HG03064 (cell line): ENCODE measurements at regions not wholly inside any gene's neighbourhood (a gene's known extent, or its start where the extent isn't known, plus 50 kb on each side); places are given as distances from the start of the nearest gene placed in this dataset.

Experiments
- ATAC-seq: cut with Tn5 transposase; IDR thresholded peaks from one replicate; pipeline ENCODE4 v1.9.1; 2021; ENCODE audit warnings: low read depth; ENCODE audit not compliant: unreplicated experiment

DNA sequence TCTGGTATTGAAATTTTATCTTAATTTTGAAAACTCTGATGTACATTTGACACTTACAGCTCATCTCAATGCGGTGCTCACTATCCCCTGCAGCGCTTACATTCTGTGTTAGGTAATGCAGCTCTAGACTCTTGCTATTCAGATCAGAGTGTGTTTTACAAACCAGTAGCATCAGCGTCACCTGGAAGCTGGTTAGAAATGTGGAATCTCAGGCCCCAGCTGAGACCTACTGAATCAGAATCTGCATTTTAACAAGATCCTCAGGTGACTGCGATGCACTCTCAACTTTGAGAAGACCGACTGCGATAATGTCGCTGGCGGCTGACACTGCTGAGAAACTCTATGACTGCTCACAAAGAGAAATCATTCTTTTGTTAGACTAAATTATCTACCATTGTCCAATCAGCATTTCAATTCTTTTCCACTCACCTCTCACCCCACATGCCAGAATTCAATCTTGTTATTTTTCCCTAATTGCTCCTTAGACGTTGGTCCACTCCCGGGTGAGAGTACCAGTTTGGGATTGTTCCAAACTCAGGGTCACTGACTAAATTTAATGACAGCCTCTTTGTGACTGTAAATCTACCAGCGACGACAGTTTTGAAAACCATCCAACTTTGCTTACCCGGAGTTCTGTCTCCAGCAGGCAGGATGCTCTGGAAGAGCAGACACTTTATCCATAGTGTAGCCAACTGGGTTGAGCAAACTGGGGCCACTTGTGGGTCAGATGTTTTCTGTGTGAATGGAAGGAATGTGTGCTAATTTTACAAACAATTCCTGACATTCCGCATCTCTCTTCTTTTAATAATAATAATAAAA is 140.1 kb upstream of the BTBD3 start:
- no peak for ATAC-seq

DNA sequence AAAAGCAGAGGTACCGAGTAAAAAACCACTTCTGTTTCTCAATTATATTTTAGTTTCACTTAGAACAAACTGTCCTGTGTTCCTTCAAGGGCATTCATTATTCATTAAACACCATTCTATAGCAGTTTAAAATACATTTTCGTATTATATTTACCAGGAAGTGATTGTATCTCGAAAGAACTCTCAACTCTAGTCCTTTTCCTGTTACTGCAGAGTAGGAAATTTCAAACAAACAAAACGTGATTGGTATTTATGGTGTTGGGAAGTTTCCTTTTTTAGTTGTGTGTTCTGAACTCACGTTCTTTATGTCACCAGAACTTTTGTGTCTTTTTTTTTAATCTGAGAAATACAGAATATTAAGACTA is 139.5 kb upstream of the BTBD3 start:
- ATAC-seq: no peak

DNA sequence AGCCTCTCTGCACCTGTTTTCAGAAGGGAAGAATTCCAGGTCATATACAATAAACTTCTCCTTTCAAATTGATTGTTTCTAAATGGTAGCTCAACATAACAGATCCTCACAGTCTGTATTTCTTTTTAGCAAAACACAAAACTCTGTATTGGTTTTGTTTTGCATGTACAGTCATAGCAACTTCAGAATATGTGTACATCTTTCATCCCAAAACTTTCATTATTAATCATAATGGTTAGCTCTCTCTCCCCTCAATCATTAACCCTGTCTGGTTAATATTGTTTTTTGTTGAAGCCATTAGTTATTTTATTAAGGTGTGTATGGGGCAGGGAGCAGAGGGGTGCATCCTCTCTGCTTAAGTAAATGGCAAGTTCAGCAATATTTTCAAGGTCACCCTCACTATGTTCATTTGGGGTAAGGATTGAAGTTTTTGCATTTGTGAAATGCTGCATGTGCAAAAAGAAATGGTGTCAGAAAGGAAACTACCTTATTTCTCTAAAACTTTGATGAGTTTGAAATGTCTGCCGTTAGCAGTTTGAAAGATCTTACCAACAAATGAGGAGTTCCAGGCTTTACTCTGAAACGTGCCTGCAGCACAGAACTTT is 136.8 kb upstream of the BTBD3 start:
- no peak for ATAC-seq

DNA sequence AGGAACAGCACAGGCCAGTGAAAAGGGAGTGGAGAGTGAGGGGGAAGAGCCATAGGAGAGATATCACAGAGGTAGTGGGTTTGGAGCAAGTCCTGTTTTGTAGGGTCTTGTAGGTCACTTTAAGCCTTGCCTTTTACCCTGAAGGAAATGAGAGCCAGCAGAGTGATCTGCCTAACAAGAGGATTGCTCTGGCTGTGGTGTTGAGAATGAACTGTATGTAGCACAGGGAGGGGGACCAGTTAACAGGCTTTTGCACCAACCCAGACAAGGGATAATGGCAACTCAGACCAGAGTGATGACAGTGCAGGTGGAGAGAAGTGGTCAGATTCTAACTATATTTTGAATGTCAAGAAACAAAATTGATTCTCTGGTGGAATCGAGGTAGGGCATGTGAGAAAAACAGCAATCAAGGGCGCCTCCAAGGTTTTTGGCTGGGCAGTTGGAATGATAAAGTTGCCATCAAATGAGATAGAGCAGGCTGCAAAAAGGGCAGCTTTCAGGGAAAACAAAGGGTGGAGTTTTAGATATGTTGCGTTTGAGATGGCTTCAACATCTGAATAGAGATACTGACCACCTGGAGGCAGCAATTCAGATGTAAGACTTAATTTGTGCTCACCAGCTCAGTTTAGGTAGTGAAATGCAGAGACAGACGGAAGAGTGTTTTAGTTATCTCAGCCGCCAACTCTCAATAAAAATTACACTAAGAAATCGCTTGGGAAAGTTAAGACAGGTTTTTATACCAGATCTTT is 134.4 kb upstream of the BTBD3 start:
- no peak for ATAC-seq

DNA sequence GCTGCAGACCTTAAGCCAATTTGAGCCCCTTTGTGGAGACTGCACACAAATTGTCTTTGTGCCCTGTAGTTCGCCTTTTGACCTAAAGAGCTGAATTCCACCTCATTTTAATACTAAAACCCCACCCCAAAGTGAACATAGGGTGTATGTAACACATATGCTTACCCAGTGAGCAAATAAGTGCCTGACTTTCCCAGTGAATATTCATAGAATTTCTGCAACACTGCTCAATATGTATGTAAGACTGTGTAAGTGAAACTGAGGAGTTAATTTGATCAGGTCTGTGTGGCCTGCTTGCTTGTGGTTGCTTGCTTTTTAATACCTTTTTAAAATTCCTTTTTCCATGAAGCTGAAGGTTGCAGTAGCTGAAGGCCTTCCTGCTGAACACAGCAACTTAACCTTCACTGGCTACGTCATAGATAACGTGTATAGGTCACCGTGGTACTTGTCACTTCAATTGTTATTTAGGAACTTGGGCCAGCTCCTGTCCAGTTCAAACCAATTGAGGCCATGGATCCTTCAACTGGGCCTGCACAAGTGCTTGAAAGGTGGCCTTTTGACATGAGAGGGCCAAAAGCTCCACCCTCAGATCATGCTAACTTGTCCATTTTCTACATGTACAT is 131.7 kb upstream of the BTBD3 start:
- no peak for ATAC-seq

- ATAC-seq: no peak
Observed at GRCh38 chr20:11790046-11790445, 127.6 kb upstream of the BTBD3 start.

DNA sequence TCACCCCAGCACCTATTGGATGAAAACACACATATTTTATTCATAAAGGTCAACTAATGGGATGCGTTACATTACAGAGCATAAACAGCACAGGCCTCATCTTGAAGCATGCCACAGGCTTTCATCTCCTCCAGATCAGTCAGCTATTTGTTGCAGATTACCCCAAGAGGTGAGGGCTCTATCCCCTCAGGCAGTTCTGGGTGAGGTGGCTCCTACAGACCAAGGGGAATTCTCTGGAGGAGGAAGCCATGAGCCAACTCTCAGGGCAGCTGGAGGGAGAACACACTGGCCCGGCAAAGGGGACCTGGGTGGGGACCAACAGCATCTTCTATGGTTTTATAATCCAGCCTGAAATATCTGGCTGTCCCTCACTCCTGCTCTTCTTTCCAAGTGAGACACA is 126.4 kb upstream of the BTBD3 start:
- no peak for ATAC-seq

DNA sequence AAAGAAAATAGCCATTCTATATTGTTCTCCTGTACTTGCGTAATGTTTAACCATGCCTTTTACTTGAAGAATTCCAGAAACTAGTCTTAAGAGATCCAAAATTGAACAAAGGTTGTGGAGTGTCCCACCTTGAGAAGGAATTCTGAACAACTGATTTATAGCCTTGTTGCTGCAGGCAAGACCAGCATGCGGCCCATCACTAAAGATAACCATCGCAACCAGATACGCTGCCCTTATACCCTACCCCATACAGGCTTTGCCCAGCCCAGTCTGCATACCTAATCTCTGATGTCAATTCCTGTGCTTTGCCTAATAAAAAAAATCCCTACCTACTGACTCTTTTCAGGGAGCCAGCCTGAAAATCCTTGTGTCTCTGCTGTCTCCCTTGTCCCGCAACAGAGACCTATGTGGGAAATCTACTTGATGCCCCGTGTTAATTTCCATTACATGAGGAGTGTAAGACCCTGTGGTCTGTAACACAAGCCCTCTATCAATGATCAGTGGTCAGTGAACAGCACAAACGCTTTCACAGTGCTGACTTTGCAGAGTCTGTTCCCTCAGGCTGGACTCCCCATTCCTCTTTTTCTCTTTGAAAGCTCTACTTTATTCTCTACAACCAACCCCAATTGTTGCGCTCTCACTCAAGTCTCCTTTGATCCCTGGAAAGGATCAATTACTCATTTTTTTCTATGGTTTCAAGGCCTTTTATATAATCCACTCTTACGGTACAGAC is 125.7 kb upstream of the BTBD3 start:
- ATAC-seq: no peak

GRCh38 chr20:11792568-11792953 is 125.1 kb upstream of the BTBD3 start:
- no peak for ATAC-seq

GRCh38 chr20:11794525-11794924 is 123.2 kb upstream of the BTBD3 start:
- ATAC-seq: no peak

DNA sequence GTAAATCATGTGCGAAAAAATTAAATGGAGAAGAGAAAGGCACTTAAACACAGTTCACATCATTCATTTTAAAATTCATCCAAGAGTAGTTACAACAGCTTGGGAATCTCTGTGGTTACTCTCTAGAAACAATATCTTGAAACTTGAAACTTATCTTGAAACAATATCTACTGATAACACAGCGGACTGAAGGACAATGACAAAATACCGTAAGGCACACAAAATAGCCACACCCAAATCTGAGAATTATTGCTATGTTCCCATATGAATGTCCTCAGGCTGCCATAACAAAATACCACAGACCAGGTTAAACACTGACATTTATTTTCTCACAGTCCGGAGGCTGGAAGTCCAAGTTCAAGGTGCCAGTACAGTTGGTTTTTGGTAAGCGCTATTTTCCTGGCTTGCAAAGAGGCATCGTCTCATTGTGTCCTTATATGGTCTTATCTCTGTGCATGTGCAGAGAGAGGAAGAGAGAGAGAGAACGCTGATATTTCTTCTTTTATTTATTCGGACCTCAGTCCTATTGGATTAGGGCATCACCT is 122.5 kb upstream of the BTBD3 start:
- ATAC-seq: no peak

- ATAC-seq: no peak
Observed at GRCh38 chr20:11796026-11796425, 121.7 kb upstream of the BTBD3 start.

DNA sequence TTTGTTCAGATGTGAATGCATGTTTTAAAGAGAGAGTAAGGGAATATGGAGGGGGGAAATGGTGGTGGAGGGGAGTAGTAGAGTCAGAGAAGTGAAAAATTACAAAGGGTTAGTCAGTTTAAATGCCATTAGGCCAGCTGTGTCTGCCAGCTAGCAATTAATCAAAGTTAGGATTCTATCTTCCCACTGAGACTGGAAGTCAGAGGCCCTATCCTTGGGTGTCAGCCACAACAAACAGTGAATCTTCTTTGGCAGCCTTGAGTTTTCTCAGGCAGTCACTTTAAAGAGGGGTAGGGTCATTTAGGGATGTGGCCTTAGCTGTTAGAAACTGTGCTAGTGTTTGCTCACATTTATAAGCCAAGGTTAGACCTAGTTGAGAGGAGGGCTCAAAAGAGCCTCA is 120.5 kb upstream of the BTBD3 start:
- ATAC-seq: no peak

DNA sequence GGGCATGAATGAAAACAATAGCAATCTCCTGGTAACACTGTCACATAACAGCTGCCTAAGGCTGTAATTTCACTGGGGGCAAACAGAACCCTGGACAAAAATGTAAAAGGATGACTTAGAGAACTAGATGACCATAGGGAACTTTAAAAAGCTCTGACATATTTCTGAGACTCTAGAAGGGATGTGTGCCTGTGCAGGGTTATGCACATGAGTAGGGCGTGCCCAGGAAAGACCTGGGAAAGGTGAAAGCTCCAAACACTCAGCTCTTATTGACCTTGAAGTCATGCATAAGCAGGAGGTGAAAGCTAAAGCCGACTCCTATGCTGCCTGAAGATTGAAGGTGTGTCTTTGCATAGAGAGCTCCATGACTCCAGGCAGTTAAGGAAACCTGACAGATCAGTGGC is 118.4 kb upstream of the BTBD3 start:
- no peak for ATAC-seq

- no peak for ATAC-seq
Observed at GRCh38 chr20:11807054-11808048, 110.3 kb upstream of the BTBD3 start.

- no peak for ATAC-seq
Observed at GRCh38 chr20:11808841-11809240, 108.9 kb upstream of the BTBD3 start.

DNA sequence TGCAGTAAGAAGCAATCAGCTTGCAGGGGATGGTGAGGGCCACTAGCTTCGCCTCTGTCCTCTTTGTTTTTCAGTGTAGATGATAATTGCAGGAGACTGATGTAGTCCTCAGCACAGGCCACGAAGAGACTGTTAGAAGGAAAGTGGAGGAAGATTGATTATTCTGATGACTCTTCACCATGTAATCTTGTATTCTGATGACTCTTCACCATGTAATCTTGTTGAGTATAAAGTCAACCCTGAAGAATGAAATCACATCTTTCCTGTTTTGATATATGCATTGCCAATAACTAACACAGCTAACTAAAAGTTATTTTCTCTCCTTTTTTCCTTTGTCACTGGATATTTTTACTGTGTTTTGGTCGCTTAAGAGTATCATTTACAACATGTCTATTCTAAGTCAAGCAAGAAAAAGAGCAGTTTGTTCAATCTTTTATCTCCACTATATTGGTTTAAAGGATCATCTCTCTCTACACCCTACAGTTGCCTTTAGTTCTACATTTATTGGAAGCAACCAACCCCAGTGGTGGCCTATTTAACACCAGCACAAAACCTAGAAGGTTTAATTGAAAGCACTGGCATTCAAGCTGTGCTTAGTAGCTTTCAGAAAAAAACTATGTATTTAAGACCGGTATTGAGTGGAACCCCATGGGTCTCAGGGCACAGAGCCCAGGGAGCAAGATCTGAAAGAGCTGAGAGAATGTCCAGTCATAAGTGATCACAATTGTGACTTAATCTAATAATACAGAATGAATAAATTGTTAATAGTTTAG is 107.2 kb upstream of the BTBD3 start:
- no peak for ATAC-seq

- ATAC-seq: no peak
Observed at GRCh38 chr20:11813106-11813890, 104.4 kb upstream of the BTBD3 start.
